ENCODE measurements at regions not wholly inside any gene's neighbourhood (a gene's known extent, or its start where the extent isn't known, plus 50 kb on each side); places are given as distances from the start of the nearest gene placed in this dataset.

GRCh38 chr1:80143361-80143760, 1136.8 kb upstream of the ADGRL4 start:
- WGBS (ENCODE audit: low lambda C conversion rate): 17% methylated on average over 1 of the region's 1 CpG
- H3K4me1 ChIP-seq (ENCODE audit: insufficient read depth, low read length): no peaks in the 10 kb centered on the region
- intact Hi-C loops (cut with micrococcal nuclease; ENCODE audit: unreplicated experiment) (no loop called here), in situ Hi-C loops (cut with HindIII; ENCODE audit: extremely low pct_ligation_motif_present, low pct_unique_long_range_greater_than_20kb) (no loop called here)
- no peaks in the 10 kb centered on the region; a peak in 1 of 5 replicates for H3K27me3 ChIP-seq (ENCODE audit: control insufficient read depth in 1 of 2, insufficient read depth in 2 of 2, low read length in 2 of 2)
- H3K79me2 ChIP-seq (ENCODE audit: insufficient read depth, low read length): no peaks in the 10 kb centered on the region
- ATAC-seq (no peak), FAIRE-seq (no peak), DNase-seq (ENCODE audit: low spot score) (no peak)
- BruUV-seq (replicated peaks): no TSS peak
- ChIA-PET CTCF (ENCODE audit: low intra/inter-chr PET ratio, low total read pairs) (no interaction called here), POLR2A (no interaction called here)
- H3K27ac ChIP-seq (ENCODE audit: extremely low read length, insufficient read depth, low read length): no peak overlapping the region
- no peaks in the 10 kb centered on the region for H3K36me3 ChIP-seq (replicated peaks in 1 of 2; ENCODE audit: control insufficient read depth in 1 of 2, insufficient read depth in 2 of 2, low read length in 2 of 2)
- H3K9ac ChIP-seq (ENCODE audit: insufficient read depth, low read depth, low read length): no peak overlapping the region
- no peak overlapping the region for H3K4me2 ChIP-seq (ENCODE audit: low read depth, low read length)
- no peaks in the 10 kb centered on the region for H4K20me1 ChIP-seq (ENCODE audit: insufficient read depth, low read length)
- H3K4me3 ChIP-seq (replicated peaks in 1 of 3; ENCODE audit: insufficient read depth in 1 of 3, low read depth in 2 of 3, low read length in 3 of 3): no peak overlapping the region
- peaks cover 82% of the 10 kb centered on the region for H3K9me3 ChIP-seq (ENCODE audit: low read length)
- H2AFZ ChIP-seq (ENCODE audit: low read length): no peak overlapping the region
- TF ChIP-seq, protein P1, sequence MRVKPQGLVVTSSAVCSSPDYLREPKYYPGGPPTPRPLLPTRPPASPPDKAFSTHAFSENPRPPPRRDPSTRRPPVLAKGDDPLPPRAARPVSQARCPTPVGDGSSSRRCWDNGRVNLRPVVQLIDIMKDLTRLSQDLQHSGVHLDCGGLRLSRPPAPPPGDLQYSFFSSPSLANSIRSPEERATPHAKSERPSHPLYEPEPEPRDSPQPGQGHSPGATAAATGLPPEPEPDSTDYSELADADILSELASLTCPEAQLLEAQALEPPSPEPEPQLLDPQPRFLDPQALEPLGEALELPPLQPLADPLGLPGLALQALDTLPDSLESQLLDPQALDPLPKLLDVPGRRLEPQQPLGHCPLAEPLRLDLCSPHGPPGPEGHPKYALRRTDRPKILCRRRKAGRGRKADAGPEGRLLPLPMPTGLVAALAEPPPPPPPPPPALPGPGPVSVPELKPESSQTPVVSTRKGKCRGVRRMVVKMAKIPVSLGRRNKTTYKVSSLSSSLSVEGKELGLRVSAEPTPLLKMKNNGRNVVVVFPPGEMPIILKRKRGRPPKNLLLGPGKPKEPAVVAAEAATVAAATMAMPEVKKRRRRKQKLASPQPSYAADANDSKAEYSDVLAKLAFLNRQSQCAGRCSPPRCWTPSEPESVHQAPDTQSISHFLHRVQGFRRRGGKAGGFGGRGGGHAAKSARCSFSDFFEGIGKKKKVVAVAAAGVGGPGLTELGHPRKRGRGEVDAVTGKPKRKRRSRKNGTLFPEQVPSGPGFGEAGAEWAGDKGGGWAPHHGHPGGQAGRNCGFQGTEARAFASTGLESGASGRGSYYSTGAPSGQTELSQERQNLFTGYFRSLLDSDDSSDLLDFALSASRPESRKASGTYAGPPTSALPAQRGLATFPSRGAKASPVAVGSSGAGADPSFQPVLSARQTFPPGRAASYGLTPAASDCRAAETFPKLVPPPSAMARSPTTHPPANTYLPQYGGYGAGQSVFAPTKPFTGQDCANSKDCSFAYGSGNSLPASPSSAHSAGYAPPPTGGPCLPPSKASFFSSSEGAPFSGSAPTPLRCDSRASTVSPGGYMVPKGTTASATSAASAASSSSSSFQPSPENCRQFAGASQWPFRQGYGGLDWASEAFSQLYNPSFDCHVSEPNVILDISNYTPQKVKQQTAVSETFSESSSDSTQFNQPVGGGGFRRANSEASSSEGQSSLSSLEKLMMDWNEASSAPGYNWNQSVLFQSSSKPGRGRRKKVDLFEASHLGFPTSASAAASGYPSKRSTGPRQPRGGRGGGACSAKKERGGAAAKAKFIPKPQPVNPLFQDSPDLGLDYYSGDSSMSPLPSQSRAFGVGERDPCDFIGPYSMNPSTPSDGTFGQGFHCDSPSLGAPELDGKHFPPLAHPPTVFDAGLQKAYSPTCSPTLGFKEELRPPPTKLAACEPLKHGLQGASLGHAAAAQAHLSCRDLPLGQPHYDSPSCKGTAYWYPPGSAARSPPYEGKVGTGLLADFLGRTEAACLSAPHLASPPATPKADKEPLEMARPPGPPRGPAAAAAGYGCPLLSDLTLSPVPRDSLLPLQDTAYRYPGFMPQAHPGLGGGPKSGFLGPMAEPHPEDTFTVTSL (CRISPR knock-in tag; IDR thresholded peaks at IDR 0.05; ENCODE audit: borderline replicate concordance): no peak
- TF ChIP-seq SNAPC5 (CRISPR knock-in tag; IDR thresholded peaks at IDR 0.05; ENCODE audit: borderline replicate concordance) (no peak), ZNF619 (CRISPR knock-in tag; IDR thresholded peaks at IDR 0.05) (no peak), ZNF563 (CRISPR knock-in tag; IDR thresholded peaks at IDR 0.05) (no peak), AHR (CRISPR knock-in tag; IDR thresholded peaks at IDR 0.05) (no peak), MIXL1 (CRISPR knock-in tag; IDR thresholded peaks at IDR 0.05) (no peak), CSRNP2 (CRISPR knock-in tag; conservative IDR thresholded peaks at IDR 0.05; ENCODE audit: low read depth) (no peak), KDM2A (CRISPR knock-in tag; IDR thresholded peaks at IDR 0.05; ENCODE audit: borderline replicate concordance, low read depth) (no peak), KMT2B (CRISPR knock-in tag; IDR thresholded peaks at IDR 0.05) (no peak)
- TF ChIP-seq, protein P2, sequence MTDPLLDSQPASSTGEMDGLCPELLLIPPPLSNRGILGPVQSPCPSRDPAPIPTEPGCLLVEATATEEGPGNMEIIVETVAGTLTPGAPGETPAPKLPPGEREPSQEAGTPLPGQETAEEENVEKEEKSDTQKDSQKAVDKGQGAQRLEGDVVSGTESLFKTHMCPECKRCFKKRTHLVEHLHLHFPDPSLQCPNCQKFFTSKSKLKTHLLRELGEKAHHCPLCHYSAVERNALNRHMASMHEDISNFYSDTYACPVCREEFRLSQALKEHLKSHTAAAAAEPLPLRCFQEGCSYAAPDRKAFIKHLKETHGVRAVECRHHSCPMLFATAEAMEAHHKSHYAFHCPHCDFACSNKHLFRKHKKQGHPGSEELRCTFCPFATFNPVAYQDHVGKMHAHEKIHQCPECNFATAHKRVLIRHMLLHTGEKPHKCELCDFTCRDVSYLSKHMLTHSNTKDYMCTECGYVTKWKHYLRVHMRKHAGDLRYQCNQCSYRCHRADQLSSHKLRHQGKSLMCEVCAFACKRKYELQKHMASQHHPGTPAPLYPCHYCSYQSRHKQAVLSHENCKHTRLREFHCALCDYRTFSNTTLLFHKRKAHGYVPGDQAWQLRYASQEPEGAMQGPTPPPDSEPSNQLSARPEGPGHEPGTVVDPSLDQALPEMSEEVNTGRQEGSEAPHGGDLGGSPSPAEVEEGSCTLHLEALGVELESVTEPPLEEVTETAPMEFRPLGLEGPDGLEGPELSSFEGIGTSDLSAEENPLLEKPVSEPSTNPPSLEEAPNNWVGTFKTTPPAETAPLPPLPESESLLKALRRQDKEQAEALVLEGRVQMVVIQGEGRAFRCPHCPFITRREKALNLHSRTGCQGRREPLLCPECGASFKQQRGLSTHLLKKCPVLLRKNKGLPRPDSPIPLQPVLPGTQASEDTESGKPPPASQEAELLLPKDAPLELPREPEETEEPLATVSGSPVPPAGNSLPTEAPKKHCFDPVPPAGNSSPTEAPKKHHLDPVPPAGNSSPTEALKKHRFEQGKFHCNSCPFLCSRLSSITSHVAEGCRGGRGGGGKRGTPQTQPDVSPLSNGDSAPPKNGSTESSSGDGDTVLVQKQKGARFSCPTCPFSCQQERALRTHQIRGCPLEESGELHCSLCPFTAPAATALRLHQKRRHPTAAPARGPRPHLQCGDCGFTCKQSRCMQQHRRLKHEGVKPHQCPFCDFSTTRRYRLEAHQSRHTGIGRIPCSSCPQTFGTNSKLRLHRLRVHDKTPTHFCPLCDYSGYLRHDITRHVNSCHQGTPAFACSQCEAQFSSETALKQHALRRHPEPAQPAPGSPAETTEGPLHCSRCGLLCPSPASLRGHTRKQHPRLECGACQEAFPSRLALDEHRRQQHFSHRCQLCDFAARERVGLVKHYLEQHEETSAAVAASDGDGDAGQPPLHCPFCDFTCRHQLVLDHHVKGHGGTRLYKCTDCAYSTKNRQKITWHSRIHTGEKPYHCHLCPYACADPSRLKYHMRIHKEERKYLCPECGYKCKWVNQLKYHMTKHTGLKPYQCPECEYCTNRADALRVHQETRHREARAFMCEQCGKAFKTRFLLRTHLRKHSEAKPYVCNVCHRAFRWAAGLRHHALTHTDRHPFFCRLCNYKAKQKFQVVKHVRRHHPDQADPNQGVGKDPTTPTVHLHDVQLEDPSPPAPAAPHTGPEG (CRISPR knock-in tag; IDR thresholded peaks at IDR 0.05): no peak

Data from HepG2 (cell line).